ENCODE measurements at regions not wholly inside any gene's neighbourhood (a gene's known extent, or its start where the extent isn't known, plus 50 kb on each side); places are given as distances from the start of the nearest gene placed in this dataset.
"Not testable (repeated sequence)": the region's sequence is repeated elsewhere in the genome, so short reads cannot be mapped to it uniquely, and the experiment has no call there.

DNA sequence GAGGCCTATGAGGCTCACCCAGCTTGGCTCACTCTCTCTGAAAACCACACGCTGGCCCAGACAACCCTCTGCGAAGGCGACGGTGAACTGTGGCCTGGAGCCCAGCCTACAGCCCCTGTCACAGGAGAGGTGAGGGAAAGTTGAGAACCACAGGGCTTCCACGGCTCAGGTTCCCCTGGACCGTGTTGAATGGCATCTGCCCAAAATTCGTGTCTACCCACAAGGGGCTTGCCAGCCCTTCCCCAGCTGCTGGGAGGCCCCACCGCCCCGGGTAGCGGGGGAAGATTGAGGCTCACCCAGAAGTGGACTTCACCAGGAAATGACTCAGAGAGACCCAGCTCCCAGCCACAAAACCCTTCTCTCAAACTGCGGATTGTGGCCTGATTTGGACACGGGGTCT lies 197.1 kb downstream of the CTTN start:
- no peak for DNase-seq

DNA sequence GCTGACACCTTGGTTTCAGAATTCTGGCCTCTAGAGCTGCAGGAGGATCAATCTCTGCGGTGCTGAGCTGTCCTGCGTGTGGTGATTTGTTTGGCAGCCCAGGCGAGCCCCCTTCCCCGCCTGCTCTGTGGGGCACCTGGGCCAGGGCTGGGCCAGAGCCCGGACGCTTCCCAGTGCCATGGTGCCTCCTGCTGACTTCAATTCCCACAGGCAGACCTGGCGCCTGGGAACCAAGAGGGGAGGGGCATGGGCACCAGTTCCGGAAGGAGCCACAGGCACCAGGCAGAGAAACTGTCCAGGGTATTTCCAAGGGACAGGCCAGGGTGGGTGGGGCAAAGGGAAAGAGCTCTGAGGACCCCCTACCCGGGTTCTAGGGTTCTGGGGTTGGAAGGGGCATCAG lies 197.8 kb downstream of the CTTN start:
- no peak for DNase-seq

DNA sequence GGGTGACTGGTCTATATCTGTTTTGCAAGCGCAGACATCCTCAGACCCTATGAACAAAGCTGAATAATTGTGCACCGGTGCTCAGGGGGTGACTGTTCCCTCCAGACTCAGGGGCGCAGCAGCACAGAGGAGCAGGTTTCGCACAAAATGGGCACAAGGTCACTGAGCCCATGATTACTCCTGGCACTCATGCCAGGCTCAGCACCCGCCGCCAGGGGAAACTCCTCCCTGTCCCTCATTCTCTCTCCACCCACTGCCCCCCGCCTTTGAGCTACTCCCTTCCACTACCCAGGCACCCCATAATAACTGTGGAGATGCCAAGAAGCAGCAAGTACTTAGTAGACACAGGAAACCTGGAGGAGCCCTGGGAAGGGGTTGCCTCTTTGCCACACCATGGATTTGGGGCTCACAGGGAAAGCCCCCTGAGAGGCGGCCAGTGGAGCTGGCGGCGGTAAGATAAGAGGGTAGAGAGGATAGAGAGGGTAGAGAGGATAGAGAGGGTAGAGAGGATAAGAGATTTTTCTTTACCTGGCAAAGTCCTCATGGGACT lies 198.8 kb downstream of the CTTN start:
- no peak for DNase-seq

DNA sequence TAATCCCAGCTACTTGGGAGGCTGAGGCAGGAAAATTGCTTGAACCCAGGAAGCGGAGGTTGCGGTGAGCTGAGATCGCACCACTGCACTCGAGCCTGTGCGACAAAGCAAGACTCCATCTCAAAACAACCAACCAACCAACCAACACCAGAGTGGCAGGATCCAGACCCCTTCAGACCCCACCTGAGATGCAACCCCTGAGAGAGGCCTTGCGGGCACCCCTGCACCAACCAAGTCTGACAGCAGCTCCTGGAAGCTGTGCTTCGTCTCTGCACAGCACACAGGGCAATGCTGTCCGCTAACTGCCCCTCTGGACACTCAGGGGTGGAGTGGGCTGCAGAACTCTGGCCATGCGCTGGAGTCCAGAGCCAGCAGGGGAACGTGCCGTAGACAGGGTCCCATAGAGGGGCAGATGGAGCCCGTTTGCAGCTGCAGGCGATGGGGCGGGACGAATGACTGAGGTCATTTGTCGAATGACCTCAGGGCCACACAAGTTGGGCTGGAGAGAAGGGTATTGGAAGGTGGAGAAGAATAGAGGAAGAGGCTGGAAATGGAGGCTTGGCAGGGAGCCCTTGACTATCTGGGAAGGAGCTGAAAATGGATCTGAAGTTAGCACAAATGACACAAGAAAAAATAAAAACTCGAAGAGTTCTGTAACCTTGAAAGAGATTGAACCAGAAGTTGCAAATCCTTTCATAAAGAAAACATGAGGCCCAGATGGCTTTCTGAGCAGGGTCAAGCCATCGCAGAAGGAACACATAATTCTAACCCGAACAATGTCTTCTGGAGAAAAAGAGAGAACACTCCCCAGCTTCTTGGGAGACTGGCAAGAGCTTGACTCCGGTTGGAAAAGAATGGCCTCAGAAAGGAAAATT lies 199.7 kb downstream of the CTTN start:
- DNase-seq = no peak

DNA sequence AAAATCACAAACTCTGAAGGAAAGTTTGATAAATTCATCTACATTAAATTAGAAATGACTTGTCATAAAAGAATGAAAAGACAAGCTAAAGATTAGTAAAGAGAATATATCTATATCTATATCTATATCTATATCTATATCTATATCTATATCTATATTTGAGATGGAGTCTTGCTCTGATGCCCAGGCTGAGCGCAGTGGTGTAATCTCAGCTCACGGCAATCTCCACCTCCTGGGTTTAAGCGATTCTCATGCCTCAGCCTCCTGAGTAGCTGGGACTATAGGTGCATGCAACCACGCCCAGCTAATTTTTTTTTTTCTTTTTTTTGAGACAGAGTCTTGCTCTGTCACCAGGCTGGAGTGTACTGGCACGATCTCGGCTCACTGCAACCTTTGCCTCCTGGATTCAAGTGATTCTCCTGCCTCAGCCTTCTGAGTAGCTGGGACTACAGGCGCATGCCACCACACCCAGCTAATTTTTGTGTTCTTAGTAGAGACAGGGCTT lies 202.6 kb downstream of the CTTN start:
- DNase-seq = not testable (repeated sequence)

DNA sequence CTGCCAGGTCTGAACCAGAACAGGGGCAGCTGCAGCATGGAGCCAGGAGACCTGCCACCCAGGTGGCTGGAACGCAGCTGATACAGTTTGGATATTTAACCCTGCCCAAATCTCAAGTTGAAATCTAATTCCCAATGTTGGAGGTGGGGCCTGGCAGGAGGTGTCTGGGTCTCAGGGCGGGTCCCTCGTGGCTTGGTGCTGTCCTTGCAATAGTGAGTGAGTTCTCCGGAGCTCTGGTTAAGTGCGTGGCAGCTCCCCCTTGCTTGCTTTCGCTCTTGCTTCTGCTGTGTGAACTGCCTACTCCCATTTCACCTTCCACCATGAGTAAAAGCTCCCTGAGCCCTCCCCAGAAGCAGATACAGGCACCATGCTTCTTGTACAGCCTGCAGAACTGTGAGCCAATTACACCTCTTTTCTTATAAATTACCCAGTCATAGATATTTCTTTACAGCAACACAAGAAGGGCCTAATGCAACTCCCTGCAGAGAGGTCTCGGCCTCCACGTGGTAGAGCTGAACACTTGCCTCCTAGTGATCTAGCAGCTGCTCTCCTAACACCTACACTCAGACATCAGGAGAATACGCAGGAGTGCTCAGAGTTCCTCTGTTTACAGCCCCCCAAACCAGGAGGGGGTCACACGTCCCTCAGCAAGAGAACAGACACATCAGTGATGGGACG lies 203.7 kb downstream of the CTTN start:
- no peak for DNase-seq

DNA sequence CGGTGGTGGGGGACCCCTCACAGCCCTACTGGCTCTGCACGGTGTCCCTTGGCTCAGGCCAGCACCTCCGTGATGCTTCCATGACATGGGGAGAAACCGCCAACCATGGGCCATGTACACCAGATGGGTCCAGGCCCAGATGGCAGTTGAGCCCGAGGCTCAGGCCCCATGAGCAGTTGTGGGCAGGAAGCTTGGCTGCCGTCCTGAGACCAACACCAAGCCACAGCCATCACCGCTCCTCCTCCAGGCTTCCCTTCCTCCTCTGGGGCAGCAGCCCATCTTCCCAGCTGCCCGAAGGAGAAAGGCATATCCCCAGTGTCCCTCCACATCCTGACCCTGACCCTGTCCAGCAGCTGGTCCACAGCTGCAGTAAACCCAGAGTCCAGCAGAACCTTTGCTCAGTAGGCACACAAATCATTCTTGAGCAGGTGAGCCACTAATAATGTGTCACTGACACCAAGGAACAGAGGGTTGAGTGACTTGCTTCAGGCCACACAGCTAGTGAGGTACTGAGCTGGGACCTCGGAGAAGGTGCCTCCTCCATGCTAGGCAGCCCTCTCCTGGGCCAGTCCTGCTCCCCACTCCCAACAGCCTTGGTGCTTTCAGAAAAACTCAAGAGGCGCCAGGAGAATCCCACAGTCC lies 204.9 kb downstream of the CTTN start:
- no peak for DNase-seq

DNA sequence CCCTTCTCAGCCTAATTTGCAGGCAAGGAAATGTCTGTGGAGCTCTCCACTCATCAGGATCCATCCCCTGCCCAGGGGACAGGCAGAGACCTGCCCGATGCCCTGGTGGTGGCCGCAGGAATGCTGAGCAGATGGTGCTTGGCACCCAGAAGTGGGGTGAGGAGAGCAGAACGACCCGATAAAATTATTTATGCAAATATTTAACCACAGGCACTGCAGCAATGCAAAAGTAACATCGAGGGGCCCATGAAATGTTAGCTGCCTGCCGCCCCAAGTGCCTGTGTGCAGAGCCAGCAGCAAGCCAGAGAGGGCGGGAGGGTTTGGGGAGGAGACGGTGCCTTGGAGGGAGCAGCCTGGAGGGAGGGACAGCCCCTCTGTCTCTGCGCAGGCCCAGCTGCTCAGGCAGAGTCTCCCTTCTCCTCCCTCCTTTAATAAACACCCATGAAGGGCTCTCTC lies 205.5 kb downstream of the CTTN start:
- DNase-seq = no peak

DNA sequence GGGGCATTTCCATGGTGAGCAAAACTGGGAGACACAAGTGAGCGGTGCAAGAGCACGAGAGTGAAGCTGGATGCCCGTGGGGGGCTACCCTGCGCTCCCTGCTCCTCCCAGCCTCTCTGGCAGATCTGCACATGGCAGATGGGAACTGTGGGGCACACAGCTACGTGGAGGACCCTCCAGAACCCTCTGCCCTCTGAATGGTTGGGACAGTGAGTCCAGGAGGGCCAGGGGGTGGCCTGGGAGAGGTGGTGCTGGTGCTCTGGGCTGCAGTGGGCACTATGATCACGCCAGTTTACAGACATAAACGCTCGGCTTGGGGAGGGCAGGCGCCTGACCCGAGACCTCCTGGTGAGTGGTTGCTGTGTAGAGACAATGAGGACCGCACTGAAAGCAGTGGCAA lies 205.9 kb downstream of the CTTN start:
- no peak for DNase-seq

DNA sequence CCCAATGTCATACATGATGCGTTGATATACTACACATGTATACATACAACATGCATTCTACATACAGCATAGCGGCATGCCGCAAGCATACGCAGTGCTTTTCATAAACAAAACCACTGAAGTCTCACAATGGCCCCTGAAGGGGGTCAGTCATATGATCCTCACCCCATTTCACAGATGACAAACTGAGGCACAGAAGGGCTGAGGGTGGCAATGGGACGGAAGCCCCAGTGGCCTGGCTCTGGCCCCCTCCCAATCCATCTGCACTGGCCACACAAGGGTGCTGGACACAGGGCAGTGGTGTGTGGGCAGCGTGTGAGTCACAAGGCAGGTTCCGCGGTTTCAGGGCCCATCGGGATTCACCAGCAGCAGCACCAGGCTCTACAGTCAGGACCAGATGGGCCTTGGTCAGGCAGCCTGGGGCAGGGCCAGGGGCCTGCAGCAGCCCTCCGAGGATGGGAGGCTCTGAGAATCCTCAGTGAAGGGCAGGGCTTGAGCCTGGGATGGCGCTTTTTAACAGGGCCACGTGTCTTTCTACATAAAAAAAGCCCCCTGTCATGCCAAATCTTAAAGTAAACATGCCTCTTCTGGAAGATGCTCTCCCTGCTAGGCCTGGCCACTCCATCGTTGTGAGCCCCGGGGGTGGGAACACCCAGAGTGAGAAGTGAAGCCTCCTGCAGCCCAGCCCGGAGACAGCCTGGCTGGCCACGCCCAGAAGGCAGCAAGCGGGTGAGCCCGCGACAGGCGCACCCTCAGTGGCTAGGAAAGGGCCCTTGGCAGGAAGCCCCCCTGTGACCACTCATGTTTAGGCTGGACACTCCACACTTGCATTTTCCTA lies 206.5 kb downstream of the CTTN start:
- DNase-seq = no peak

DNA sequence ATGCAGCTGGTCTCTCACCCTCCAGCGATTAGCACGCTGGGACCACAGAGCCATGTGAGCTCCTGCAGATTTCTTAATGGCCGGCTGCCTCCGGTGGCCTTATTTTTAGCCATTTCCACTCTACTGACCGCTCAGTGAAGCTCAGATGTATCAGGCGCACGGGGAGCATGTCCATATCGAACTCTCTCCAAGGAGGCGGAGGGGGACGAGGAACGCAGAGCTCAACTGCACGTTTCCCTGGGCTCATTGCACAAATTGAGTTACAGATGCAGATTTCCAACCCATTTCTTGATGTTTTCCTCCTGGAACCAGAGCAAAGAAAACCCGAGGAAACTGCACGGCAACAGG lies 207.1 kb downstream of the CTTN start:
- no peak for DNase-seq

DNA sequence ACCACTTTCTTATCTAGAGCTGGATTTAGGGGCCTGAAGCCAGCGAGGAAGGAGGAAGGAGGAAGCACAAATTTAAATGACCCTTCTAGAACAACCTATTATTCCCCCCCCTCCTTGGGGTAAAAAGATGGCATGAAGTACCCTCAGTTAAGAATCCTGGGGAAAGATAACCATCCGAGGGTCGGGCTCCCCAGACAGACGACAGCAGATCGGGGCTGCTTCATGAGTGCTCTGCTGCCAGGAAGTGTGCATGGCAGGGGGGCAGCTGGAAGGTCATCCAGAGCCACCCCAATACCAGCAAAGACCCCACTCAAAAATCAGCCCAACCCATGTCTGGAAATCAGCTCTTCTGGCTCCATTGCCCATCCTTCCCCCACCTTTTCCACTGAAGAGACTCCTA lies 207.5 kb downstream of the CTTN start:
- no peak for DNase-seq

DNA sequence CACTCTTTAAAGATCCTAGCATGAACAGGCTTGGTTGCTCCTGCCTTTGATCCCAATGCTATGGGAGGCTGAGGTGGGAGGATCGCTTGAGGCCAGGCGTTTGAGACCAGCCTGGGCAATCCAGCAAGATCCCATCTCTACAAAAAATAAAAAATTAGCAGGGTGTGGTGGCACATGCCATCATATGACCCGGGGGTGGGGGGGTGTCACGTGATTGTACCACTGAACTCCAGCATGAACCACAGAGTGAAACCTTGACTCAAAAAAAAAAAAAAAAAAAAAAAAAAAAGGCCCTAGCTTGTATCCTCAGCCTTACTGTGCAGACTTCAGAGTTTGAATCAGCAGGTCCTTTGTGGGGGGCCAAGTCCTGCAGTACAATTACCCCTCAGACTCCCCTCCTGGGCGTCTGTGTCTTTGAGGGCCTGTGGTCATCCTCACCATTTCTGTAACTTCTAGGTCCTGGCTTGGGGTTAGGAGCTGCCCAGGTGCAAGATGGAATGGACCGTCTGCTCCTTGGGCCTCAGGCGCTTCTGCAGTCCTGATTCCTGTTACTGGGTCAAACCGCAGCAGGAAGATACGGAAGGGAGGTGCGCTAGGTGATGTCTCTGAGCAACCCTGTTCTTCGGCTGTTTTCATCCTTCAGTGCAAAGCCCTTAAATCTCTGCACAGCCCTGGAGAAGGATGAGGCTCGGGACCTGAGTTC lies 208.1 kb downstream of the CTTN start:
- DNase-seq = no peak

DNA sequence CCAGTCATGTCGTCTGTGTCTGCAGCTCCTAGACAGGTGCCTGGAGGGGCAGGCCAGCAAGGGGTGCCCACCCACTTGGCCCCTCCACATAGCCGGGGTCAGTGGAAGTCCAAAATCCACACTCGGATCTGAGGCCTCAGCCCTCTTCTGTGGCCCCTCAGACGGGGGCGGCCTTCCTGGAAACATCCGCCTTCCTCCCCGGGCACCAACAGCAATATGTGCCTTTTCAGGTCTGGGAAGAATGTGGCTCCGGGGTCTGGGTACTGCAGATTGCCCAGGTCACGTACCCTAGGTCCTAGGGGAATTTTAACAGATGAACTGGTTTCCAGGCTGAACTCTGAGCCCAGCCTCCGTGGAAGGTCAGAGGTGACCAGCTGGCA lies 208.6 kb downstream of the CTTN start:
- DNase-seq = no peak

DNA sequence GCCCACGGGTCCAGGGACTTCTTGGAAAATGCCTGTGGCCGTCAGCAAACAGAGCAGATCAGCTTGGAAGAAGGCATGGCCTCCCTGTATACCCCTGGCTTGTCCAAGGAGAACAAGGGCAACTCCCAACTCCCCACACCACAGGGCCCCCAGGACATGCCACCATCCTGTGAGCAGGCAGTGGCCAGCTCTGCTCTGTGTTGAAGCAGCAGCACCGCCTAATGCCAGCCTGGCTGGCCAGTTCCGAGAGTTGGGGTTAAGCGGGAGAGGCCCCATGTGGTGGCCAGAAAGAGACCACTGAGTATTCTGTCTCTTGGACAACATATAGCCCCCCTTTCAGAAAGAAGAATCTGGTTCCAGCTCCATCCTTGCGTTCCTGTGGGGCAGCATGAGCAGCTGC lies 209.2 kb downstream of the CTTN start:
- DNase-seq = no peak

DNA sequence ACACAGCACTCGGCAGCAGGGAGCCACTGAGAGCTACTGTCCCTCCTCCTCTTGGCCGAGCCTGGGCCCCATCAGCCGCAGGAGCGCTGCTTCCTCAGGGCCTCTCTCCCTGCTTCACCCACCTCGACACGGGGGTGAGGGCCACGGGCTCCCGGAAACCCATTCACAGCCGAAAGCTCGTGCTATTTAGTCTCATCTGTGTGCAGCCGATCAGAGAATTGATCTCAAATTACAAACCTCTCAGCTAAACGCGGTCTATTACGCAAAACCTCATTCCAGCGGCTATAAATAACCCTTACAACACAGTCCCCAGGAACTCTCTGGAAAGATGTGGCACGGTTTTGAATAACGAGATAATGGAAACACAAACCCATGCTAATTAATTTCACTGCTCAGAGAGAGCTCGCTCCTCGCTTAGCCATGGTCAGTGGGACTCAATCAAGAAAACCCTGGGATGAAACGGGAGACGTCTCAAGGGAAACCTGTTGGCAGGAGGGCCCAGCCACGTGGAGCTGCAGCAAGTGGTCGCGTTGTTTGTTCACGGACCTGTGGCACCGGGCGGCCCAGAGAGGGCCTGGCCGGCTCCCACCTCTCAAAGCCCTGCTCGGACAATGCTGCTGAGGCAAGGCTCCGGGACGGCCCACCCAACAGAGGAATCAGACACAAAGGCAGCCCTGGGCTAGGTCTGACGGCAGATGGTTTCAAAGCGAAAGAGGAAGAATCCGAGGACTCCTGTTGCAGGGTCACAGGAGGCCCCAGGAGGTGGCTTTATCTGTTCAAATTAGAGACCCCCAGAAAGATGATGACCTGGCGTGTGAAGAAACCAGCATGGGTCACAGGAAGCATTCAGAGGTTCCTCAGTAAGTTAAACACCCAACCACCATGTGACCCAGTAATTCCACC lies 210.5 kb downstream of the CTTN start:
- no peak for DNase-seq

DNA sequence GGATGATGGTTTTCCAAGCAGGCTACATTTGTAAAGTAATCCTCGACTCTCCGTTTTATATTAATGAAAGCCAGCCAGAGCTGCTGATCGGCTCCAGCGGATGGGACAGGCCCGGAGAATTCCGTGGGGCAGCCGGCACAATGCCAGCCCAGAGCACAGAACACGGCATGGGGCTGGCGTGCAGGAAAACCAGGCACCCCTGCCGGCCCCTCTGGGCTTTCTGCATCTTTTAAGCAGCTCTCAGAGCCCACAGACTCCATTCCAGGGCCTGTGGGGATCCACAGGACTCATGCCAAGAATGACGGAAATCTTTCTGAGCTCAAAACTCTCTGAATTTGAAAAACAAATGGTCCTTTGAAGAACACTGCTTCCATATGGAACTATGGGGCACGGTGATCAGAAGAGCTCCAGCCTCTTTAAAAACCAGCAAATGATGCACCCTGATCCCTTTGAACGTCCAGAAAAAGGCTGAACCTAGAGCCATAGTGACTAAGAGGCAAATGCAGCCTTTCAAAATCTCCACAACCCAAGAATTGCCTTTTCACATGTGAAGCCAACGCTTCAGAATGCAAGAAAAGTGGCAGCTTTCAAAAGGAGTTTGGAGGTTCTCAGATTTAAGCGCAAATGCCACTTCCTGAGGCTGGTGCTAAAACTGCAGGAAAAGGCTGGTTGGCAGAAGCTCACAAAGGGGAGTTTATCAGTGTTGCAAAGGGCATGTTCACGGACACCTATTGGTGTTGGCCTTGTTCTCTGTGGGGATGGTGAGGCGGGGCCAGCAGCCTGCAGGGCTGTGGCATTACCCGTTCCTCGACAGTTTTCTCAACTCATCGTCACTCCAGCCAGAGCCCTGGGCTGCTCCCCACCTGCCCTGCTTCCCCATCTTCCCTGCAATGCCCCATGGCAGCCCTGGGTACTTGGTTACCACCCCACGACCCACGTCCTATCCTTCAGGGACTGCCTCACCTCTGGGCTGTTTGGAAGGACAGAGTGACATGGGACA lies 212.5 kb downstream of the CTTN start:
- DNase-seq = no peak

DNA sequence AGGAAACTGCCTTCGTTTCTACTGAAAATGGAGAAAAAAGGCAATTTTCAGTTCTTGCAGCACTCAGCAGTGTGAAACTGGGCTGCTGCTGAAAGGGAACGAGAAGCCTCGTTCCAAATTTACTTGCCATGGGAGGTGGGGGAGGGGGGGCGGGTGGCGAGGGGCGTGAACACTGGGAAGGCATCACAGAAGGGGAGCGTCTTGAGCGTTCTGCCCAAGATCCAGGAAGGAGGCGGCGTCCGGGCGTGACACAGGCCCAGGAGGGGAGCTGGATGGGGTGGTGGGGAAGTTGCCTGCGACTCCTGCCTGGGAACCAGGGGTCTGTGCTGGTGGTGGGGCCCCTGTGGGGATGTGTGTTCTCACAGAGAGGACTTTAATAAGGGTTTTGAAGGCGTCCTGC lies 213.5 kb downstream of the CTTN start:
- no peak for DNase-seq

DNA sequence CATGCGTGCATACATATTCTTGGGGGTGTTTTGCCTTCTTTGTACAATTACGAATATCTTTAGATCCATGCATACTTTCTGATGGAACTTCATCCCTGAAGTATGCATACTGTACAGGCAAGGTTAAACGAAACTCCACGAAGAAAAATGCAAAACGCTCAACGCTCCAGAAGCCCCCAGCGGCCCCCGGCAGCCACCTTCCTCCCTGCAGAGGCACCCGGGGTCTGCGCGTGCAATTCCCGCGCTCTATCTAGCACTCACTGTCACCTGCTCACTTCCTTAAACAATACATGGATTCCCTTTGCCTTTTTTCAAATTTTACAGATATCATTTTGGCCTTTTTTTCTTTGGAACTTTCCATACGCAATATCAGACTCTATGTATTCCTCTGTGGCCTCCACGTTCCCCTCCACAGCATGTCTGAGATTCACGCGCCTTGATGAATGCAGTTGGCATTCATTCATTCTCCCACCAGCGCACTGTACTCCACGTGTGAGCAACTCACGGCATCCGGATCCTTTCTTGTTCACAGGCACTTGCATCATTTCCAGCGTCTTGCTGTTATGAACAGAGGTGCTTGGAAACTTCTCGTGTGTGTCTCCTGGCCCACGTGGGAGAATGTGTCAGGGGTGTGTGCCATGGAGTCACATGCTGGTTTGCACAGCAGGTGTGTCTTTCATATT lies 214.3 kb downstream of the CTTN start:
- no peak for DNase-seq

Measured in Kasumi-1 (cell line).